Skin epidermis (tissue), 12 donors: ENCODE measurements at regions not wholly inside any gene's neighbourhood (a gene's known extent, or its start where the extent isn't known, plus 50 kb on each side); places are given as distances from the start of the nearest gene placed in this dataset.
A peak's percentile ranks its signal among the peaks of the same experiment; 100 is the strongest.

ENCODE experiments used
- H3K27ac ChIP-seq, 21 experiments: fragments of 200-600 bp; sonication (generic) in 11 of 21; one replicate each; pipeline ENCODE4 v1.5.0; 2020; ENCODE audit warnings: mild to moderate bottlenecking in 3 of 21, inconsistent platforms in 2 of 21, moderate library complexity in 2 of 21
- H3K4me3 ChIP-seq, 7 experiments: fragments of 200-600 bp; sonication (generic) in 2 of 7; one replicate each; pipeline ENCODE4 v1.5.0; 2020; ENCODE audit warnings: inconsistent platforms in 2 of 7, mild to moderate bottlenecking in 2 of 7, moderate library complexity in 1 of 7

GRCh38 chr11:112599265-112599664, 338.6 kb upstream of the PLET1 start:
- H3K27ac ChIP-seq: no peak overlapping the region
- H3K4me3 ChIP-seq: no peak overlapping the region

- H3K4me3 ChIP-seq: no peak overlapping the region
- no peak overlapping the region for H3K27ac ChIP-seq
Measured at GRCh38 chr11:112599856-112600533, 339.3 kb upstream of the PLET1 start.

- no peak overlapping the region for H3K4me3 ChIP-seq
- H3K27ac ChIP-seq: no peak overlapping the region
Measured at GRCh38 chr11:112605093-112605666, 344.5 kb upstream of the PLET1 start.

GRCh38 chr11:112606656-112607055, 346.0 kb upstream of the PLET1 start:
- no peak overlapping the region for H3K27ac ChIP-seq
- H3K4me3 ChIP-seq: no peak overlapping the region

GRCh38 chr11:112608509-112608908, 347.8 kb upstream of the PLET1 start:
- no peak overlapping the region for H3K4me3 ChIP-seq
- no peak overlapping the region for H3K27ac ChIP-seq

- H3K27ac ChIP-seq: no peak overlapping the region
Measured at GRCh38 chr11:112610494-112610893, 349.8 kb upstream of the PLET1 start.

DNA sequence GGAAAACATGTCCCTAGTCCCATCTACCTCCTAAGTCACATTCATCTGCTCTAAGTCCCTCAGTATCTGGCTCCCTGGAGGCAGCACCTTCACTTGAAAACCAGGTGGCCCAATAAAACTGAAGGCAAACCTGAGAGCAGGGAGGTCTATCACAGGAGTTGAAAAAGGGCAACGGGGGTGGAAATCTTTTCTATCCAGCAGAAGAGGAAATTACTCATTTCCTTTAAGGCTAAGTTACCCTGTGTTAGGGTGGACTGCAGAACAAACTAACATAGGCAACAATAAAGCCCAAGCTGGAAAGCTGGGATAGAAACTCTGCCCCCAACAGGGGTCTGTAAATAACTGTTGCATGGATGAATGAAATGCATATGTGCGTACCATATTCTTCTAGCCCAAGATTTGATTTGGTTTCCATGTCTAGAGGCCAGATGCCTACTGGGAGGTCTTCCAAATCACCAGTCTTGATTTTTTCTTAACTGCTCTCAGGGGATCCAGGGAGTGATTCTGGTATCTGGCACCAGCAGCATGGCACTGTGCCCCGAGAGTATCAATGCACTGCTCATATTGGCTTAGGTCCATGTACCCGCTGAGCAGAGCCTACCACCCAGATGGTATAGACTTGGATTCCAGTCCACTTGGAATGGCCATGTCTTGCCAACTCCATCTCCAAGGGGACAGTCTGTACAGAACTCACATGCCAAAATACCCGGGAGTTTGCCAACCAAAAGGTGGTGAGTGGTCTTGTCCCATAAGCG, 350.0 kb upstream of the NCAM1 start:
- no peak overlapping the region for H3K27ac ChIP-seq

More at GRCh38 chr11:112610494-112610893, 349.8 kb upstream of the PLET1 start:
- no peak overlapping the region for H3K4me3 ChIP-seq

GRCh38 chr11:112611771-112612170, 349.4 kb upstream of the NCAM1 start:
- no peak overlapping the region for H3K27ac ChIP-seq
- H3K4me3 ChIP-seq: no peak overlapping the region

More for the DNA sequence above, 350.0 kb upstream of the NCAM1 start:
- no peak overlapping the region for H3K4me3 ChIP-seq

GRCh38 chr11:112612250-112612849, 348.9 kb upstream of the NCAM1 start:
- peak overlapping the region in 1 of 21 experiments; percentile 56 for H3K27ac ChIP-seq
- no peak overlapping the region for H3K4me3 ChIP-seq

DNA sequence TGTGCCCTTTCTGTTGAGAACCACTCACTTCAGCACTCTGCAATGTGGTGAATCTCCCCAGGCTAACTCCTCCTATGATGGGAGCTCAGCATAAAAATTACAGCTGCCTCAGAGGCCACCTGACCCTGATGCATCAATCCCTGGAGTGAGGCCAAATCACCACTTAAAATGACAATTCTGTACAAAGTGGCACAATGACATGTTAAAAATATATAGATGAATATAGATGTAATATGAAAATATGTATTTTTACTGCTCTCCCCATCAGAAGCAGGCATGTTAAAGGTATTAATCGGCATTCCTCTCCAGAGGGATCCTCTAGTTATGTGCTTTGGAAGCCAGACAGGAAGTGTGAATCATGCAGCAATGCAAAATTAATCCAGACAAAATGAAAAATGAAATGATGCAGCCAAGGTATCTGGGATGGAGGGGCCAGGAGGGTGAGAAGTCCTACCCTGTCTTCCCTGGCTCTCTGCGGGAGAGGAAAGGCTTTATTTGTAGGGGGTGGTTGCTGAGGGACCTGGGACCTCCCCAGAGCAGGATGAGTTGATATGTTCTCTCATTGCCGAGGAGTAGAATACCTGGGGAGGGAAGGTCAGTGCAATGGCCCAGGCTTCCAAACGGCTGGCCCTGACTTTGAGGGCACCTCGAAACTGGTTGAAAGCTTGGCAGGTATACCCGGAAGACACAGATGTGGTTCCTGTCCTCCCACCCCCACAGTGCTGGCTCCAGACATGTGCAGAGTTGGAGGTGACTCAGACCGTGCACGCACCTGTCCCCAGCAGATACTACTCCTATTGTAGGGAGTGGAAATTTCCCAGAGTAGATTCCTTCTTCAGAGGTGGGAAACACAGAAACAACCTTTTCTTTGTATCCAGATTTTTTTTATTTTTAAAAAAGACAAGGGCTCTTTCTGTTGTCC, 347.9 kb upstream of the NCAM1 start:
- Histone ChIP-seq H3K27ac (peak overlapping the region in 3 of 21 experiments; percentile 8 to 76 (median 42)), H3K4me3 (no peak overlapping the region)

- no peak overlapping the region for H3K4me3 ChIP-seq
- peak overlapping the region in 1 of 21 experiments; percentile 76 for H3K27ac ChIP-seq
Measured at GRCh38 chr11:112614605-112615004, 346.6 kb upstream of the NCAM1 start.

- Histone ChIP-seq H3K4me3 (no peak overlapping the region), H3K27ac (peak overlapping the region in 1 of 21 experiments; percentile 76)
Measured at GRCh38 chr11:112615238-112615637, 346.0 kb upstream of the NCAM1 start.

DNA sequence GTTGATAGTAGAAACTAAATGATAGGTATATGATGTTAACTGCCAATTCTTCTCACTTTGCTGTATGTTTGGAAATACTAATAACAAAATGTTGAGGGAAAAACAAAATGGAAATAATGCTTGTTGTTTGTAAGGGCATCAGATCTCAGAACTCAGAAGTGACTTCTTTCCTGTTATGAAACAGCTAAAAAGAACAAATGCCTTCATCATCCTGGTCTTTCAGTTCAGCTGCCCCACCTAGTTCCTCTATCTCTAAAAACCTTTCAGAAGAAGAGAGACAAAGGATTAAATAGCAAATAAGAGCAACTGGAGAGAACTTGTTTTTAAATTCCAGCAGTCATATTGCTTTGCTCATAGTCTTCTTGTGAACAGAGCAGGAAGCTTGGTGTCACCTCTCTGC, 345.3 kb upstream of the NCAM1 start:
- no peak overlapping the region for H3K27ac ChIP-seq

DNA sequence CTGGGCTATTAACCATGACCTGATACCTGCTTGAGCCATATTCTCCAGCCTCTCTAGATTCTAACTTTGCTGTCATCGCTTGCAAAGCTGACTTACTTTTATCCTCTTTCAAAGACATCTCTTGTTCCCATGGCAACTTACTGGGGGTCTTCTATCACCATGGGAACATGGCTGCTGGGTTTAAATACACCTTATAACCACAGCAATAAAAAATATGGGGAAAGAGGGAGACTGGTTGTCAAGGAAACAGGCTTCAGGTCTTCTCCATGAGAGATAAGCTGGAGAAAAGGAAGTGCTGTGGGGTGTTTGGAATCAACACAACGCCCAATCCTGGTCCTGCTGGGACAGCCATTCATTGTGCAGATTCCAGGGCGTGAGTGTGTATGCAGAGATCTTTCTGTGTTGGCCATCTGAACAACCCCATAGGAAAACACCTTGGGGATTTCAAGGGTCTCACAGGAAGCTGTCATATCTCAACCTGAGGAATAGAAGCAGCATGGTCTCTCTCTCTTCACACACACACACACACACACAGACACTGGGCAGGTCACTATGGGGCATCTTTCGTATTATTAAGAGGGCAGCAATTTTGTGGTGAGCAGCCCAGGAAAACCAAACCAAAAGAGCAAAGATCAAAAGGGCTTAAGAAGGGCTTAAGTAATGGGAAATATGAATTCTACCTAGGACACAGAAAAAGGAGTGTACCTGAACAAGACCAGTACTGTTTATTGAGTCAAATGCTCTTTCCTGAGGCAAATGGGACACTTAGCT, 344.7 kb upstream of the NCAM1 start:
- Histone ChIP-seq H3K27ac (no peak overlapping the region), H3K4me3 (no peak overlapping the region)

More for the DNA sequence above, 345.3 kb upstream of the NCAM1 start:
- no peak overlapping the region for H3K4me3 ChIP-seq

- no peak overlapping the region for H3K4me3 ChIP-seq
- H3K27ac ChIP-seq: no peak overlapping the region
Measured at GRCh38 chr11:112617098-112617425, 344.2 kb upstream of the NCAM1 start.

DNA sequence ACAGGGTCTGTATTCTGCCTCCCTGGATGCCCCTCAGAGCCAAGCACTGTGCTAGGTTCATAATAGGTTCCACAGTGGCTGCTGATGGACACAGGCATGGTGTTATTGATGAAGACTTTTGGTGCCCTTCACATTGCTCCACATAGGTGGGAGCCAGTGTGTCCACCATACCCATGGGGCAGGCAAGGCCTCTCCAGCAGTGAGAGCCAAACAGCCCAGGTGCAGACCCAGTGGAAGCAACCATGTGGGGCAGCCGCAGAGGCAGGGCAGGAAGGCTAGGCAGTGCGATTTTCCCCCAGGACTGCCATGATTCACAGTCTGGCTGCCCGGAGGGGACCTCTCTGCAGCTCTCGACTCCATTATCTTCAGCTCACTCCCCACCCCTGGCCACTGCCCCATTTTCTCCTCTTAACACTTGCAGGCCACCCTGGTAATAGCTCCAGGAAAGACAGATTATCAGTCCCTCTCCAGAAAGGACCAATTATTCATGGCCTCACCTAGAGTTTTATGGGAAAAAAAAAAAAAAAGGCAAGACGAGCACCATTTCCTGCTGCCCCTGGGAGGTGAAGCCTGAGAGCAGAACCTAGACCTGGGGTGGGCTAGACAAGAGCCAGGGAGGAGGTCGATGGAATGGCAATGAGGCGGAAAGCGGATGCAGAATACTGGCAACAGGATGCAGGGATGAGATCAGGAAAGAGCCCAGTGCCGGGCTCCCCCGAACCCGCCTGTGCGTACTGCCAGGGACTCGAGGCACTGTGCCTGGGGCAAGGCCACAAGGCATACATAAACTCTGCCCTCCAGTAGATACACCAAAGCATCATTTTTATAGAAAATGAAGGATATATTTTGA, 343.0 kb upstream of the NCAM1 start:
- Histone ChIP-seq H3K27ac (no peak overlapping the region), H3K4me3 (no peak overlapping the region)

- no peak overlapping the region for H3K27ac ChIP-seq
- H3K4me3 ChIP-seq: no peak overlapping the region
Measured at GRCh38 chr11:112619106-112619505, 342.1 kb upstream of the NCAM1 start.
